H9 (cell line): ENCODE measurements at regions not wholly inside any gene's neighbourhood (a gene's known extent, or its start where the extent isn't known, plus 50 kb on each side); places are given as distances from the start of the nearest gene placed in this dataset.

Experiments
- DNase-seq: peaks from one replicate; pipeline ENCODE4 v3.0.0-alpha.2; 2017
- H2AFZ ChIP-seq: one replicate; pipeline ENCODE4 v1.6.1; 2013; ENCODE audit warnings: mild to moderate bottlenecking, low read length, control low read depth, moderate library complexity
- H2AK5ac ChIP-seq: 2 replicates; pipeline ENCODE4 v1.6.1; 2013; ENCODE audit warnings: low read length, control low read depth, mixed read lengths; ENCODE audit not compliant: insufficient read length
- H2BK120ac ChIP-seq: one replicate; pipeline ENCODE4 v1.6.1; 2013; ENCODE audit warnings: low read depth, mild to moderate bottlenecking, low read length, control low read depth, inconsistent platforms; ENCODE audit not compliant: poor library complexity, severe bottlenecking
- H2BK12ac ChIP-seq: 2 replicates; pipeline ENCODE4 v1.6.1; 2013; ENCODE audit warnings: low read length, control low read depth, mixed read lengths, low read depth; ENCODE audit not compliant: insufficient read length
- H2BK15ac ChIP-seq: 2 replicates; pipeline ENCODE4 v1.6.1; 2013; ENCODE audit warnings: low read depth, low read length, control low read depth
- H2BK20ac ChIP-seq: one replicate; pipeline ENCODE4 v1.6.1; 2013; ENCODE audit warnings: low read depth, mild to moderate bottlenecking, low read length, control low read depth, inconsistent platforms; ENCODE audit not compliant: poor library complexity, severe bottlenecking
- H2BK5ac ChIP-seq: 2 replicates; pipeline ENCODE4 v1.6.1; 2013; ENCODE audit warnings: low read length, control low read depth, mixed read lengths; ENCODE audit not compliant: insufficient read length
- H3K14ac ChIP-seq: 2 replicates; pipeline ENCODE4 v1.6.1; 2013; ENCODE audit warnings: low read length, control low read depth; ENCODE audit not compliant: insufficient read depth
- H3K18ac ChIP-seq: 2 replicates; pipeline ENCODE4 v1.6.1; 2013; ENCODE audit warnings: low read depth, mild to moderate bottlenecking, mixed read lengths, low read length, control low read depth; ENCODE audit not compliant: insufficient read length
- H3K23ac ChIP-seq: 2 replicates; pipeline ENCODE4 v1.6.1; 2013; ENCODE audit warnings: low read length, control low read depth, mixed read lengths, low read depth; ENCODE audit not compliant: insufficient read length
- H3K23me2 ChIP-seq: 2 replicates; pipeline ENCODE4 v1.6.1; 2013; ENCODE audit warnings: low read depth, mild to moderate bottlenecking, mixed read lengths, low read length, control low read depth; ENCODE audit not compliant: insufficient read length, poor library complexity, severe bottlenecking
- H3K27ac ChIP-seq: 2 replicates; pipeline ENCODE4 v1.5.1; 2013; ENCODE audit warnings: low read length, control low read depth, mixed read lengths, low read depth; ENCODE audit not compliant: insufficient read length
- H3K27me3 ChIP-seq: 2 replicates; pipeline ENCODE4 v1.6.1; 2013; ENCODE audit warnings: low read length, control low read depth, inconsistent platforms; ENCODE audit not compliant: insufficient read depth
- H3K4ac ChIP-seq: 2 replicates; pipeline ENCODE4 v1.6.1; 2013; ENCODE audit warnings: low read depth, mild to moderate bottlenecking, control low read depth, inconsistent platforms, low read length, moderate library complexity
- H3K4me1 ChIP-seq: 2 replicates; pipeline ENCODE4 v1.6.1; 2013; ENCODE audit warnings: low read length, control low read depth, inconsistent platforms; ENCODE audit not compliant: insufficient read depth
- H3K4me2 ChIP-seq: 2 replicates; pipeline ENCODE4 v1.6.1; 2013; ENCODE audit warnings: low read length, control low read depth, mixed read lengths; ENCODE audit not compliant: insufficient read length, insufficient read depth
- H3K56ac ChIP-seq: 2 replicates; pipeline ENCODE4 v1.6.1; 2013; ENCODE audit warnings: low read depth, mild to moderate bottlenecking, mixed read lengths, low read length, control low read depth; ENCODE audit not compliant: insufficient read length
- H3K79me1 ChIP-seq: 2 replicates; pipeline ENCODE4 v1.6.1; 2013; ENCODE audit warnings: low read depth, mild to moderate bottlenecking, moderate library complexity, low read length, control low read depth, inconsistent platforms; ENCODE audit not compliant: insufficient read depth, poor library complexity, severe bottlenecking
- H3K79me2 ChIP-seq: 2 replicates; pipeline ENCODE4 v1.6.1; 2013; ENCODE audit warnings: low read length, control low read depth, inconsistent platforms; ENCODE audit not compliant: insufficient read depth
- H3K9ac ChIP-seq: 2 replicates; pipeline ENCODE4 v1.6.1; 2013; ENCODE audit warnings: low read length, control low read depth, mixed read lengths; ENCODE audit not compliant: insufficient read length; ENCODE audit errors: extremely low read depth
- H3K9me3 ChIP-seq: one replicate; pipeline ENCODE4 v1.6.1; 2013; ENCODE audit warnings: low read depth, low read length, inconsistent platforms; ENCODE audit not compliant: control insufficient read depth
- H3T11ph ChIP-seq: one replicate; pipeline ENCODE4 v1.6.1; 2013; ENCODE audit warnings: mild to moderate bottlenecking, low read length, control low read depth, inconsistent platforms
- H4K20me1 ChIP-seq: one replicate; pipeline ENCODE4 v1.6.1; 2013; ENCODE audit not compliant: control insufficient read depth, insufficient read length, insufficient read depth
- H4K5ac ChIP-seq: 2 replicates; pipeline ENCODE4 v1.6.1; 2013; ENCODE audit warnings: low read depth, mild to moderate bottlenecking, mixed read lengths, low read length, control low read depth; ENCODE audit not compliant: insufficient read length
- H4K8ac ChIP-seq: replicated peaks from 2 replicates; pipeline ENCODE4 v1.6.1; 2013; ENCODE audit warnings: low read length, control low read depth, mixed read lengths, low read depth; ENCODE audit not compliant: insufficient read length
- H4K91ac ChIP-seq: 2 replicates; pipeline ENCODE4 v1.6.1; 2013; ENCODE audit warnings: low read depth, mild to moderate bottlenecking, moderate library complexity, mixed read lengths, low read length, control low read depth; ENCODE audit not compliant: insufficient read length
- H3K27ac Mint-ChIP-seq, 3 experiments: 2 replicates in 2 of 3; 3 replicates in 1 of 3; pipeline ENCODE4 v1.8.0; 2020 to 2021; ENCODE audit warnings: mixed read lengths in 3 of 3, mild to moderate bottlenecking in 1 of 3, moderate library complexity in 1 of 3
- H3K27me3 Mint-ChIP-seq: 2 replicates; pipeline ENCODE4 v1.8.0; 2021; ENCODE audit warnings: low read depth, mild to moderate bottlenecking, moderate library complexity, mixed read lengths
- H3K36me3 Mint-ChIP-seq, 3 experiments: 2 replicates in 2 of 3; 3 replicates in 1 of 3; pipeline ENCODE4 v1.8.0; 2020 to 2021; ENCODE audit warnings: low read depth in 3 of 3, mixed read lengths in 3 of 3; ENCODE audit not compliant: insufficient read depth in 1 of 3
- H3K4me1 Mint-ChIP-seq, 2 experiments: 2 replicates each; pipeline ENCODE4 v1.8.0; 2020; ENCODE audit warnings: mixed read lengths in 2 of 2
- H3K4me3 Mint-ChIP-seq, 2 experiments: 2 replicates in 1 of 2; 3 replicates in 1 of 2; pipeline ENCODE4 v1.8.0; 2020 to 2021; ENCODE audit warnings: mild to moderate bottlenecking in 2 of 2, mixed read lengths in 2 of 2, moderate library complexity in 1 of 2
- H3K9me3 Mint-ChIP-seq, 2 experiments: 2 replicates in 1 of 2; 3 replicates in 1 of 2; pipeline ENCODE4 v1.8.0; 2020; ENCODE audit warnings: mild to moderate bottlenecking in 2 of 2, mixed read lengths in 2 of 2, moderate library complexity in 1 of 2
- WGBS: extraction: QIAGEN DNeasy Blood & Tissue Kit; methylation state at CpG from one replicate; pipeline ENCODE4 v1.1.7; 2013; ENCODE audit warnings: missing lambda C conversion rate, low lambda C conversion rate, mixed read lengths; ENCODE audit not compliant: insufficient read length; ENCODE audit errors: extremely low coverage; 5-methylcytosine and 5-hydroxymethylcytosine counted together
- TF ChIP-seq, protein P1 (sequence below): fragments of 200-600 bp; sonication (generic); conservative IDR thresholded peaks from 3 replicates; pipeline ENCODE4 v1.8.0; 2021; ENCODE audit warnings: antibody characterized with exemption, mild to moderate bottlenecking

GRCh38 chr9:100959226-100959625 lies 69.3 kb upstream of the PLPPR1 start:
- no peak for DNase-seq
- no peaks in the 10 kb centered on the region for H3K4me1 ChIP-seq
- H4K91ac ChIP-seq, result no peak overlapping the region
- Mint-ChIP-seq H3K36me3 (peaks cover 0 to 3% (median 0%) of the 10 kb centered on the region in 3 experiments; a peak in 2 of 7 replicates), H3K27ac (no peak overlapping the region), H3K4me3 (no peak overlapping the region), H3K9me3 (peaks cover 5 to 6% of the 10 kb centered on the region in 2 experiments), H3K27me3 (no peaks in the 10 kb centered on the region), H3K4me1 (no peaks in the 10 kb centered on the region)
- no peak overlapping the region for H2BK20ac ChIP-seq
- H2BK5ac ChIP-seq, result no peak overlapping the region
- no peak overlapping the region for H2BK15ac ChIP-seq
- no peak overlapping the region for H3K4me2 ChIP-seq
- no peaks in the 10 kb centered on the region for H3K9me3 ChIP-seq
- H3K9ac ChIP-seq, result no peak overlapping the region
- no CpG with 5 or more reads among the region's 3 CpGs for WGBS
- no peak overlapping the region for H2AK5ac ChIP-seq
- H4K20me1 ChIP-seq, result no peaks in the 10 kb centered on the region
- no peak overlapping the region for H3K27ac ChIP-seq
- H3K79me2 ChIP-seq, result no peaks in the 10 kb centered on the region
- H3K56ac ChIP-seq, result no peak overlapping the region
- TF ChIP-seq, protein P1, sequence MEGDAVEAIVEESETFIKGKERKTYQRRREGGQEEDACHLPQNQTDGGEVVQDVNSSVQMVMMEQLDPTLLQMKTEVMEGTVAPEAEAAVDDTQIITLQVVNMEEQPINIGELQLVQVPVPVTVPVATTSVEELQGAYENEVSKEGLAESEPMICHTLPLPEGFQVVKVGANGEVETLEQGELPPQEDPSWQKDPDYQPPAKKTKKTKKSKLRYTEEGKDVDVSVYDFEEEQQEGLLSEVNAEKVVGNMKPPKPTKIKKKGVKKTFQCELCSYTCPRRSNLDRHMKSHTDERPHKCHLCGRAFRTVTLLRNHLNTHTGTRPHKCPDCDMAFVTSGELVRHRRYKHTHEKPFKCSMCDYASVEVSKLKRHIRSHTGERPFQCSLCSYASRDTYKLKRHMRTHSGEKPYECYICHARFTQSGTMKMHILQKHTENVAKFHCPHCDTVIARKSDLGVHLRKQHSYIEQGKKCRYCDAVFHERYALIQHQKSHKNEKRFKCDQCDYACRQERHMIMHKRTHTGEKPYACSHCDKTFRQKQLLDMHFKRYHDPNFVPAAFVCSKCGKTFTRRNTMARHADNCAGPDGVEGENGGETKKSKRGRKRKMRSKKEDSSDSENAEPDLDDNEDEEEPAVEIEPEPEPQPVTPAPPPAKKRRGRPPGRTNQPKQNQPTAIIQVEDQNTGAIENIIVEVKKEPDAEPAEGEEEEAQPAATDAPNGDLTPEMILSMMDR, result no peak
- no peak overlapping the region for H2AFZ ChIP-seq
- no peaks in the 10 kb centered on the region for H3K27me3 ChIP-seq
- no peaks in the 10 kb centered on the region for H3K23me2 ChIP-seq
- no peak overlapping the region for H3K14ac ChIP-seq
- H3K79me1 ChIP-seq, result no peaks in the 10 kb centered on the region
- no peak overlapping the region for H2BK120ac ChIP-seq
- no peak overlapping the region for H3T11ph ChIP-seq
- H3K23ac ChIP-seq, result no peak overlapping the region
- H4K8ac ChIP-seq, result no peak overlapping the region
- H3K4ac ChIP-seq, result no peak overlapping the region
- no peak overlapping the region for H4K5ac ChIP-seq
- H2BK12ac ChIP-seq, result no peak overlapping the region
- H3K18ac ChIP-seq, result no peak overlapping the region
